Endothelial cell of umbilical vein (primary cell): ENCODE measurements at regions not wholly inside any gene's neighbourhood (a gene's known extent, or its start where the extent isn't known, plus 50 kb on each side); places are given as distances from the start of the nearest gene placed in this dataset.

Source experiments
- BruUV-seq: library from RNA; stranded (reverse); fragments of 400-500 nt; replicated peaks from 2 replicates; lab custom pipeline; 2021; lab: Mats Ljungman, UMichigan
- CTCF ChIA-PET: fragments of 300-600, 350-600 bp; sonication (Branson Sonifier 250); formaldehyde crosslinking; loops from one replicate; lab custom pipeline; 2021; ENCODE audit warnings: antibody characterized with exemption, inconsistent platforms; lab: Charles Lee
- POLR2A ChIA-PET: fragments of 300-600, 350-600 bp; sonication (Branson Sonifier 250); formaldehyde crosslinking; loops from one replicate; lab custom pipeline; 2021; ENCODE audit warnings: antibody characterized with exemption, inconsistent platforms; lab: Charles Lee
- DNase-seq: peaks from one replicate; pipeline ENCODE4 v3.0.0-alpha.2; 2011; ENCODE audit warnings: low read depth, low spot score
- FAIRE-seq: peaks from 2 replicates; lab custom pipeline; 2011; peaks lifted over from hg19 to GRCh38; lab: Jason Lieb, UNC
- H2AFZ ChIP-seq: 2 replicates; pipeline ENCODE4 v1.6.0; 2012; ENCODE audit warnings: low read depth, low read length, control low read depth, inconsistent platforms
- H3K27ac ChIP-seq: 2 replicates; pipeline ENCODE4 v1.5.1; 2011; ENCODE audit warnings: low read depth, mild to moderate bottlenecking, control low read depth, low read length, moderate library complexity; ENCODE audit not compliant: insufficient read depth
- H3K27me3 ChIP-seq, 2 experiments: 2 replicates each; pipeline versions ENCODE4 v1.6.0 to v1.6.1; 2011; ENCODE audit warnings: low read length in 2 of 2, mixed read lengths in 1 of 2; ENCODE audit not compliant: control insufficient read depth in 2 of 2, insufficient read depth in 2 of 2
- H3K36me3 ChIP-seq, 2 experiments: 2 replicates in 1 of 2; 3 replicates in 1 of 2; pipeline ENCODE4 v1.5.1; 2011; ENCODE audit warnings: low read length in 2 of 2, mild to moderate bottlenecking in 1 of 2, moderate library complexity in 1 of 2; ENCODE audit not compliant: control insufficient read depth in 2 of 2, insufficient read depth in 2 of 2; ENCODE audit errors: extremely low read depth in 1 of 2
- H3K4me1 ChIP-seq: 3 replicates; pipeline ENCODE4 v1.5.1; 2011; ENCODE audit warnings: mild to moderate bottlenecking, low read length; ENCODE audit not compliant: control insufficient read depth, insufficient read depth; ENCODE audit errors: extremely low read depth
- H3K4me2 ChIP-seq: 2 replicates; pipeline ENCODE4 v1.6.1; 2011; ENCODE audit warnings: low read length, control low read depth, mixed read lengths; ENCODE audit not compliant: insufficient read depth
- H3K4me3 ChIP-seq, 3 experiments: fragments of 200-600 bp in 1 of 3; sonication (generic), shearing (Covaris generic) in 1 of 3; replicated peaks in 1 of 3; 2 replicates each; pipeline ENCODE4 v1.5.1; 2011 to 2016; ENCODE audit warnings: control low read depth in 3 of 3, low read length in 3 of 3, mild to moderate bottlenecking in 2 of 3, inconsistent platforms in 1 of 3, low read depth in 1 of 3, moderate library complexity in 1 of 3; ENCODE audit not compliant: insufficient read depth in 1 of 3
- H3K79me2 ChIP-seq: 2 replicates; pipeline ENCODE4 v1.6.0; 2012; ENCODE audit warnings: low read length, inconsistent platforms; ENCODE audit not compliant: control insufficient read depth, insufficient read depth
- H3K9ac ChIP-seq: replicated peaks from 2 replicates; pipeline ENCODE3; 2011; ENCODE audit warnings: low read length, control low read depth; ENCODE audit not compliant: insufficient read depth; ENCODE audit errors: extremely low read depth
- H3K9me1 ChIP-seq: replicated peaks from 3 replicates; pipeline ENCODE4 v1.6.0; 2011; ENCODE audit warnings: mild to moderate bottlenecking, low read length; ENCODE audit not compliant: control insufficient read depth, insufficient read depth; ENCODE audit errors: extremely low read depth
- H3K9me3 ChIP-seq: replicated peaks from 2 replicates; pipeline ENCODE4 v1.5.1; 2012; ENCODE audit warnings: low read length, inconsistent platforms; ENCODE audit not compliant: control insufficient read depth, insufficient read depth
- H4K20me1 ChIP-seq: replicated peaks from 2 replicates; pipeline ENCODE3; 2011; ENCODE audit warnings: mild to moderate bottlenecking, low read length; ENCODE audit not compliant: control insufficient read depth, insufficient read depth; ENCODE audit errors: extremely low read depth
- EZH2 ChIP-seq: IDR thresholded peaks from 2 replicates; pipeline ENCODE4 v1.6.1; 2012; ENCODE audit warnings: borderline replicate concordance, low read depth, mild to moderate bottlenecking, moderate library complexity, low read length, inconsistent platforms; ENCODE audit not compliant: severe bottlenecking
- FOS ChIP-seq: IDR thresholded peaks from 2 replicates; pipeline ENCODE4 v1.6.1; 2011; ENCODE audit warnings: mild to moderate bottlenecking, low read length, moderate library complexity, borderline replicate concordance; ENCODE audit not compliant: insufficient read depth
- GATA2 ChIP-seq: IDR thresholded peaks from 2 replicates; pipeline ENCODE4 v1.7.0; 2011; ENCODE audit warnings: low read depth, mild to moderate bottlenecking, moderate library complexity, mixed read lengths, low read length; ENCODE audit not compliant: insufficient read length, insufficient read depth
- JUN ChIP-seq: IDR thresholded peaks from 2 replicates; pipeline ENCODE4 v1.6.1; 2011; ENCODE audit warnings: borderline replicate concordance, low read depth; ENCODE audit not compliant: insufficient read length, insufficient read depth
- MYC ChIP-seq: IDR thresholded peaks from one replicate; pipeline ENCODE4 v1.6.1; 2011; ENCODE audit warnings: mild to moderate bottlenecking, low read depth, low read length
- POLR2A ChIP-seq: IDR thresholded peaks from 2 replicates; pipeline ENCODE4 v1.6.1; 2012; ENCODE audit warnings: low read depth, mild to moderate bottlenecking, control low read depth, low read length
- POLR2AphosphoS5 ChIP-seq: IDR thresholded peaks from 2 replicates; pipeline ENCODE4 v1.6.1; 2012; ENCODE audit warnings: low read depth, mild to moderate bottlenecking, control low read depth, low read length, moderate library complexity; ENCODE audit not compliant: insufficient read depth
- dilution Hi-C: fragments of 300-500 bp; cut with MboI; formaldehyde crosslinking; loops from one replicate; pipeline ENCODE4 v1.15.0; 2019; ENCODE audit warnings: low sequenced_read_pairs; ENCODE audit not compliant: extremely low pct_ligation_motif_present
- intact Hi-C: fragments of 100-400 bp; cut with micrococcal nuclease; formaldehyde crosslinking; loops from one replicate; pipeline ENCODE4 v1.10.0; 2022
- TF ChIP-seq, protein P1 (sequence below): IDR thresholded peaks from 2 replicates; pipeline ENCODE4 v1.6.1; 2011; ENCODE audit not compliant: insufficient read depth, insufficient read length
- TF ChIP-seq, protein P2 (sequence below), 2 donors: IDR thresholded peaks; 1 replicate in 1 of 2; 2 replicates in 1 of 2; pipeline ENCODE4 v1.5.1; 2011; ENCODE audit warnings: low read length in 2 of 2, mild to moderate bottlenecking in 2 of 2, moderate library complexity in 2 of 2, control low read depth in 1 of 2, inconsistent platforms in 1 of 2, low read depth in 1 of 2; ENCODE audit not compliant: insufficient read depth in 1 of 2; ENCODE audit errors: extremely low read depth in 1 of 2

DNA sequence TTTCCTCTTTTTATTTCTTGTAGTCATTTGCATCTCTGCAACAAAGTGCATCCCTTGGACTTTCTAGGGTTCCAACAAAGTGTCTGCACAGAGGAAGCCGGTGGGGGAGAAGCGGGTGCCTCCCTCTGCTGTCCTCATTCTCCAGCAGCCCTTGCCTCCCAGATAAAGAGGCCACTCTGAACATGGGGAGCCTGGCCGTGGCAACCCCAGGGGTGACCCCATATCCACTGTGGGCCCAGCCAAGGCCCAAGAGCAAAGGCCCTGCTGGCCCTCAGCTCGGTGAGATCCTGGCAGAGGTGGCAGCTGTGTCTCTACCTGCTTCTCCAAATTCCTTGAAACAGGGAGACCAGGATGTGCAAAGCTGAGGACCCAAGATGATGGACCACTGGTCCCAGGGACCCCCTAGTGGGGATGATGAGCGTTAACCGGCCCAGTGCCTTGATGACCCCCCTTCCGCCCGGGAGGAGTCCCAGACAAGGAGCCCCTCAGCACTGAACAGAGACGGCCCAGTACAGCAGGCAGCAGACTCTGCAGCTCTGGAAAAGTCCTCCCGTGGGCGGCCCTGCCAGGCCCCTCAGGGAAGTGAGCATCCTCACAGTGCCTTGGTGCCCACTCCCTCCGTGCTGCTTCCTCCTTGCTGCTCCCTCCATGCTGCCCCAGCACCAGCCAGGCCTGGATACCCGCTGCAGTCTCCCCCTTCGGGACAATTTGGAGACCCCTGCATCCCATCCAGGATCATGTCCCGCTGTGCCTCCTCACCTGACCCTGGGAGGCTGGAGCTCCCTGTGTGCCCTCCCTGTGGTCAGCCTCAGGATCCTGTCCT, 62.5 kb downstream of the MRPL36 start:
- ChIA-PET POLR2A (no interaction called here), CTCF (interaction anchor here (1.4 kb wide), 1 partner anchor 13 kb away, joined by 4 read pairs; no protein-coding TSS in a partner anchor)
- no peaks in the 10 kb centered on the region for H4K20me1 ChIP-seq
- no peak overlapping the region for H3K4me3 ChIP-seq
- no peaks in the 10 kb centered on the region for H3K4me1 ChIP-seq
- DNase-seq, result no peak
- TF ChIP-seq JUN, result no peak
- TF ChIP-seq, protein P1, sequence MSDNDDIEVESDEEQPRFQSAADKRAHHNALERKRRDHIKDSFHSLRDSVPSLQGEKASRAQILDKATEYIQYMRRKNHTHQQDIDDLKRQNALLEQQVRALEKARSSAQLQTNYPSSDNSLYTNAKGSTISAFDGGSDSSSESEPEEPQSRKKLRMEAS, result no peak
- TF ChIP-seq, protein P2, sequence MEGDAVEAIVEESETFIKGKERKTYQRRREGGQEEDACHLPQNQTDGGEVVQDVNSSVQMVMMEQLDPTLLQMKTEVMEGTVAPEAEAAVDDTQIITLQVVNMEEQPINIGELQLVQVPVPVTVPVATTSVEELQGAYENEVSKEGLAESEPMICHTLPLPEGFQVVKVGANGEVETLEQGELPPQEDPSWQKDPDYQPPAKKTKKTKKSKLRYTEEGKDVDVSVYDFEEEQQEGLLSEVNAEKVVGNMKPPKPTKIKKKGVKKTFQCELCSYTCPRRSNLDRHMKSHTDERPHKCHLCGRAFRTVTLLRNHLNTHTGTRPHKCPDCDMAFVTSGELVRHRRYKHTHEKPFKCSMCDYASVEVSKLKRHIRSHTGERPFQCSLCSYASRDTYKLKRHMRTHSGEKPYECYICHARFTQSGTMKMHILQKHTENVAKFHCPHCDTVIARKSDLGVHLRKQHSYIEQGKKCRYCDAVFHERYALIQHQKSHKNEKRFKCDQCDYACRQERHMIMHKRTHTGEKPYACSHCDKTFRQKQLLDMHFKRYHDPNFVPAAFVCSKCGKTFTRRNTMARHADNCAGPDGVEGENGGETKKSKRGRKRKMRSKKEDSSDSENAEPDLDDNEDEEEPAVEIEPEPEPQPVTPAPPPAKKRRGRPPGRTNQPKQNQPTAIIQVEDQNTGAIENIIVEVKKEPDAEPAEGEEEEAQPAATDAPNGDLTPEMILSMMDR (IDR thresholded peaks at IDR 0.05; ENCODE audit: extremely low read depth in 1 of 2, insufficient read depth in 1 of 2, low read depth in 1 of 2, low read length in 2 of 2), result no peak
- no peak for TF ChIP-seq POLR2AphosphoS5
- no peak for TF ChIP-seq POLR2A
- TF ChIP-seq GATA2, result no peak
- no peak for TF ChIP-seq MYC
- no peak for TF ChIP-seq FOS
- no peak for TF ChIP-seq EZH2
- H3K9me1 ChIP-seq, result no peaks in the 10 kb centered on the region
- H3K79me2 ChIP-seq, result no peaks in the 10 kb centered on the region
- no peaks in the 10 kb centered on the region for H3K9me3 ChIP-seq
- no peaks in the 10 kb centered on the region for H3K36me3 ChIP-seq
- no peak for FAIRE-seq
- H3K9ac ChIP-seq, result no peak overlapping the region
- no peak overlapping the region for H3K27ac ChIP-seq
- no peaks in the 10 kb centered on the region for H3K27me3 ChIP-seq
- intact Hi-C loops (no loop called here), dilution Hi-C loops (no loop called here)
- H3K4me2 ChIP-seq, result no peak overlapping the region
- no peak overlapping the region for H2AFZ ChIP-seq
- BruUV-seq, result no TSS peak
